Hepatocyte (in vitro differentiated cells): ENCODE measurements at regions not wholly inside any gene's neighbourhood (a gene's known extent, or its start where the extent isn't known, plus 50 kb on each side); places are given as distances from the start of the nearest gene placed in this dataset.

ENCODE experiments used
- CTCF ChIP-seq: fragments of 200-600 bp; sonication (generic); IDR thresholded peaks from 2 replicates; pipeline ENCODE4 v1.5.1; 2016; ENCODE audit warnings: antibody characterized with exemption, mild to moderate bottlenecking; ENCODE audit not compliant: poor library complexity
- EZH2 ChIP-seq: fragments of 200-600 bp; sonication (generic); IDR thresholded peaks from 2 replicates; pipeline ENCODE4 v1.6.1; 2016; ENCODE audit warnings: antibody characterized with exemption, mild to moderate bottlenecking, borderline replicate concordance
- EZH2phosphoT487 ChIP-seq: fragments of 200-600 bp; sonication (generic); IDR thresholded peaks from one replicate; pipeline ENCODE4 v1.6.1; 2018; ENCODE audit warnings: antibody characterized with exemption, mild to moderate bottlenecking, low read depth, moderate library complexity; ENCODE audit not compliant: unreplicated experiment, severe bottlenecking

DNA sequence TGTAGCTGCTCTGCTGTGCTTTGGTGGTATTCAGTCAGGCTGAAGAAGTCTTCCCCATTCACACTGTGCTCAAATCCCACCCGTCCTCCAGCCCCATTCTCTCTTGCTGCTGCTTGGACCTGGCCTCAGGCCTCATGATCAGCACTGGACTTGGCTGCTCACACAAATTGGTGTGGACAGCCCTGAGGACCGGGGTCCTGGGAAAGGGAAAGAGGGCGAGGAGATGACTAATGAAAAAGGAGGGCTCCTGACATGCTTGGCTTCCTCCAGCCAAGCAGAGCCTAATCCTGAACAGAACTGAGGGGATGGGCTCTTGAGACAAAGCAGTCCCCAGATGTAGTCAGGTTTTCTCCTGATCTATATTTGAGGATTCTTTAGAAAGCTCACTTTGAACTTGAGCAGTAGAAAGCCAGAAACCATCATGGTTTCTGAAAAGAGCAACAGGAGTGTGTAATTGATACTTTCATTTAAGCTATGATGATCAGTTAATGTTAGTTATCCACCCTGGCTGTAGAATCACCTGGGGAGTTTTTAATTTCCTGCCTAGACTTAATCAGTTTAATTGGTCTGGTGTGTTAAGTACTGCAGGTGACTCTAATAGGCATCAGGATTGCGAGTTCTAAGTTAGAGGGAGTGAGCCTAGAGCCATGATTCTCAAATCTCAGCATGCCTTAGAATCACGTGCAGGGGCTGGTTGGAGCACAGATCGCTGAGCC, 79.4 kb upstream of the THBS1 start:
- TF ChIP-seq EZH2 (no peak), CTCF (no peak), EZH2phosphoT487 (no peak)
